Endothelial cell (in vitro differentiated cells): ENCODE measurements at regions not wholly inside any gene's neighbourhood (a gene's known extent, or its start where the extent isn't known, plus 50 kb on each side); places are given as distances from the start of the nearest gene placed in this dataset.

Experiments used
- DNase-seq: peaks from one replicate; pipeline ENCODE4 v3.0.0; 2021; ENCODE audit warnings: low spot score
- H3K27ac Mint-ChIP-seq: one replicate; pipeline ENCODE4 v1.8.0; 2021; ENCODE audit warnings: mixed read lengths, inconsistent platforms; ENCODE audit not compliant: unreplicated experiment
- H3K27me3 Mint-ChIP-seq: one replicate; pipeline ENCODE4 v1.8.0; 2021; ENCODE audit warnings: mild to moderate bottlenecking, moderate library complexity, mixed read lengths, inconsistent platforms; ENCODE audit not compliant: unreplicated experiment
- H3K36me3 Mint-ChIP-seq: one replicate; pipeline ENCODE4 v1.8.0; 2021; ENCODE audit warnings: mild to moderate bottlenecking, low read depth, mixed read lengths, inconsistent platforms; ENCODE audit not compliant: unreplicated experiment
- H3K4me1 Mint-ChIP-seq: one replicate; pipeline ENCODE4 v1.8.0; 2021; ENCODE audit warnings: mild to moderate bottlenecking, mixed read lengths, inconsistent platforms; ENCODE audit not compliant: unreplicated experiment
- H3K4me3 Mint-ChIP-seq: one replicate; pipeline ENCODE4 v1.8.0; 2021; ENCODE audit warnings: mild to moderate bottlenecking, mixed read lengths, inconsistent platforms; ENCODE audit not compliant: unreplicated experiment
- H3K9me3 Mint-ChIP-seq: one replicate; pipeline ENCODE4 v1.8.0; 2021; ENCODE audit warnings: mixed read lengths, inconsistent platforms; ENCODE audit not compliant: unreplicated experiment
- CTCF ChIP-seq: fragments of 200-600 bp; sonication (generic); IDR thresholded peaks from one replicate; pipeline ENCODE4 v1.5.0; 2021; ENCODE audit warnings: antibody characterized with exemption; ENCODE audit not compliant: unreplicated experiment

GRCh38 chr14:59125156-59125555, 63.3 kb upstream of the DAAM1 start:
- no peak for DNase-seq
- Mint-ChIP-seq H3K27ac (no peak overlapping the region), H3K36me3 (no peaks in the 10 kb centered on the region), H3K9me3 (no peaks in the 10 kb centered on the region), H3K27me3 (no peaks in the 10 kb centered on the region), H3K4me1 (no peaks in the 10 kb centered on the region), H3K4me3 (no peak overlapping the region)
- TF ChIP-seq CTCF: no peak

DNA sequence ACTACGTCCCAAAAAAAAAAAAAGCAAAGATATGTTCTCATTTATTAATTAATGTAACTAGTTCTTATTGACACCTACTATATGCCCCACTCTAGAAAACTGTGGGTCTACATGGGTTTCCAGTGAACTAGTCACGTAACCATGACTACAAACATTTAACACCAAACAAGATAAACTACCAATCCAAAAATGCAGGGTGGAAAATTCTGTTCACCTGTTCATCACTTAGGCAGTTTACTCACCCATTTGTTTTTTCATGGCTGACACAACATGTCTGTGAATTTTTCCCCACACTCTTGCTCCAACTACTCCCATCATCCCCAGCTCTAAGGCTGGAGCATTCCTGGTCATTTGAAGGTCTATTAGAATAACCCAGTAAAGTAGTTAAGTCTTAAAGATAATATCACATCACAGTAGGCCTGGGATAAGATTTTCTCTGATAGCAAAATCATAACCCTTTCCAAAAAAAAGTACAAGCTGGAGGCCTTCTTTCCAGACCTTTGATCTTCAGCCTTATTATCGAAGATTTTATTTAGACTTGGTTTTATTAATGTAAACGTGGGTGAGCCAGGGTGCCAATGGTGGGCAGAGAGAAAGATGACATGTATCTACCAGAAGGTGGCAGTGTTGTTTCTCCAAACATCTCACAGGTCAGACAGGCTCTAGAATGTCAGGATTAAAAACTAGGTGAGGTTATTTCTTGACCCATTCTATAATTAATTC, 61.6 kb upstream of the DAAM1 start:
- Mint-ChIP-seq H3K4me3 (no peak overlapping the region), H3K36me3 (no peaks in the 10 kb centered on the region), H3K27ac (no peak overlapping the region), H3K4me1 (peaks cover 4% of the 10 kb centered on the region), H3K9me3 (no peaks in the 10 kb centered on the region), H3K27me3 (no peaks in the 10 kb centered on the region)
- DNase-seq: peak; percentile 22
- peak; percentile 86 for TF ChIP-seq CTCF

DNA sequence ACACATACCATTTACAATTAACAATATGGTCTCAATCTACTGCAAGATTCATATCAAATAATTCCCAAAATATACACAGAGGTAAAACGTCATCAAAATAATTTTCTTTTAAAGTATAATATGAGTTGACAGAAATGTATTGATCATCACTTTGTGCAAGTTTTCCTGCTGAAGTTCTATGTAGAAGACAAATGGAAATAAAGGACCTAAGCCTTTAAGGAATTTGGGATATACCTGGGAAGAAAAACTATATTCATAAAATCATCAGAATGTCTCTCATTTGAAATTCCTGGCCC, 61.1 kb upstream of the DAAM1 start:
- H3K4me1 Mint-ChIP-seq: peaks cover 7% of the 10 kb centered on the region
- no peaks in the 10 kb centered on the region for H3K27me3 Mint-ChIP-seq
- no peak for DNase-seq
- H3K27ac Mint-ChIP-seq: no peak overlapping the region
- no peak overlapping the region for H3K4me3 Mint-ChIP-seq
- no peaks in the 10 kb centered on the region for H3K9me3 Mint-ChIP-seq
- peak; percentile 27 for TF ChIP-seq CTCF
- no peaks in the 10 kb centered on the region for H3K36me3 Mint-ChIP-seq

DNA sequence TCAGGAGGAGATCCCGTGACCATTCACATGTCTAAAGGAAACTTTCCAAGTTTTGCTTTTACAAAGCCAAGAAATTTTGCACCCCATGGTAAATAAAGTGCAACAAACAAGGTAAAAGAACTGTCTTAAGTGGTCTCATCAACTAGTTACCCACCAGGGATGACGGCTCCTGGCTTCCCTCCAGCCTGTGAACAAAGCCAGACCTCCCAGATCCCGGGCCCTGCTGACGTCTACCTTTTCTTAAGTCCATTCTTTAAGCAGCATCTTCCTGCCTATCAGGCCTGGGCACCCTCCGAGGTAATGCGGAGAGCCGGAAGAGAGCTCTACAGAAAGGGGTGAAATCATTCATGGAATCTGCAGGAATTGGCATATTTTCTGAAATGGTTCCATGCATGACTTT, 58.0 kb upstream of the DAAM1 start:
- Mint-ChIP-seq H3K36me3 (no peaks in the 10 kb centered on the region), H3K4me3 (no peak overlapping the region), H3K9me3 (no peaks in the 10 kb centered on the region), H3K4me1 (peaks cover 7% of the 10 kb centered on the region), H3K27me3 (no peaks in the 10 kb centered on the region), H3K27ac (no peak overlapping the region)
- no peak for TF ChIP-seq CTCF
- no peak for DNase-seq

GRCh38 chr14:59131938-59132795, 56.3 kb upstream of the DAAM1 start:
- H3K27me3 Mint-ChIP-seq: no peaks in the 10 kb centered on the region
- TF ChIP-seq CTCF: no peak
- H3K4me1 Mint-ChIP-seq: peaks cover 7% of the 10 kb centered on the region
- H3K9me3 Mint-ChIP-seq: no peaks in the 10 kb centered on the region
- no peaks in the 10 kb centered on the region for H3K36me3 Mint-ChIP-seq
- H3K27ac Mint-ChIP-seq: no peak overlapping the region
- H3K4me3 Mint-ChIP-seq: no peak overlapping the region
- no peak for DNase-seq
